ENCODE measurements at regions not wholly inside any gene's neighbourhood (a gene's known extent, or its start where the extent isn't known, plus 50 kb on each side); places are given as distances from the start of the nearest gene placed in this dataset.
"Not testable (repeated sequence)": the region's sequence is repeated elsewhere in the genome, so short reads cannot be mapped to it uniquely, and the experiment has no call there.

GRCh38 chr11:96543177-96543576 is 153.4 kb downstream of the JRKL start:
- WGBS (ENCODE audit: low lambda C conversion rate), result 13% methylated on average over 3 of the region's 3 CpGs
- Histone ChIP-seq H3K4me1 (ENCODE audit: control insufficient read depth in 1 of 2, insufficient read depth in 2 of 2, low read depth in 1 of 2, low read length in 1 of 2) (no peaks in the 10 kb centered on the region; a peak in 1 of 4 replicates), H3K27me3 (ENCODE audit: insufficient read depth) (no peaks in the 10 kb centered on the region), H3F3A (replicated peaks; ENCODE audit: insufficient read depth) (peaks cover 8% of the 10 kb centered on the region), H3K9ac (no peak overlapping the region), H4K20me1 (ENCODE audit: insufficient read depth) (no peaks in the 10 kb centered on the region), H3K79me2 (ENCODE audit: insufficient read depth) (no peaks in the 10 kb centered on the region), H3K27ac (ENCODE audit: low read depth in 2 of 2, low read length in 1 of 2) (no peak overlapping the region), H3K9me2 (no peaks in the 10 kb centered on the region), H3K36me3 (replicated peaks in 1 of 2; ENCODE audit: control insufficient read depth in 1 of 2, insufficient read depth in 2 of 2, low read length in 1 of 2) (no peaks in the 10 kb centered on the region), H3K4me2 (no peak overlapping the region), H3K4me3 (ENCODE audit: low read depth in 2 of 2, low read length in 1 of 2) (no peak overlapping the region), H2AFZ (ENCODE audit: low read depth) (no peak overlapping the region; the same call in 1 of the 2 replicates), H3K9me3 (no peaks in the 10 kb centered on the region)
- CTCF ChIA-PET, result no interaction called here
- no peak for TF ChIP-seq TAF1 (IDR thresholded peaks at IDR 0.05; ENCODE audit: borderline replicate concordance, low read depth, low read length)
- TF ChIP-seq MXI1 (IDR thresholded peaks at IDR 0.05; ENCODE audit: low read depth, low read length), result no peak
- TF ChIP-seq SIN3A (IDR thresholded peaks at IDR 0.05; ENCODE audit: borderline replicate concordance, low read depth, low read length), result no peak
- TF ChIP-seq FOXJ3 (CRISPR knock-in tag; IDR thresholded peaks at IDR 0.05), result no peak
- TF ChIP-seq NRF1 (IDR thresholded peaks at IDR 0.05; ENCODE audit: low read depth, low read length), result no peak
- TF ChIP-seq ZBTB33 (IDR thresholded peaks at IDR 0.05; ENCODE audit: borderline replicate concordance, low read depth), result no peak
- no peak for TF ChIP-seq JUND (IDR thresholded peaks at IDR 0.05)
- no peak for TF ChIP-seq GATA2 (CRISPR knock-in tag; IDR thresholded peaks at IDR 0.05)
- TF ChIP-seq, protein P1, sequence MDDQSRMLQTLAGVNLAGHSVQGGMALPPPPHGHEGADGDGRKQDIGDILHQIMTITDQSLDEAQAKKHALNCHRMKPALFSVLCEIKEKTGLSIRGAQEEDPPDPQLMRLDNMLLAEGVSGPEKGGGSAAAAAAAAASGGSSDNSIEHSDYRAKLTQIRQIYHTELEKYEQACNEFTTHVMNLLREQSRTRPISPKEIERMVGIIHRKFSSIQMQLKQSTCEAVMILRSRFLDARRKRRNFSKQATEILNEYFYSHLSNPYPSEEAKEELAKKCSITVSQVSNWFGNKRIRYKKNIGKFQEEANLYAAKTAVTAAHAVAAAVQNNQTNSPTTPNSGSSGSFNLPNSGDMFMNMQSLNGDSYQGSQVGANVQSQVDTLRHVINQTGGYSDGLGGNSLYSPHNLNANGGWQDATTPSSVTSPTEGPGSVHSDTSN (IDR thresholded peaks at IDR 0.05), result no peak
- TF ChIP-seq RCOR1 (IDR thresholded peaks at IDR 0.05; ENCODE audit: low read length), result no peak
- no peak for TF ChIP-seq FOXM1 (IDR thresholded peaks at IDR 0.05; ENCODE audit: low read depth)
- TF ChIP-seq YY1 (IDR thresholded peaks at IDR 0.05; ENCODE audit: low read depth), result no peak
- TF ChIP-seq FOSL2 (IDR thresholded peaks at IDR 0.05; ENCODE audit: borderline replicate concordance, low read depth), result no peak
- TF ChIP-seq RFX5 (IDR thresholded peaks at IDR 0.05; ENCODE audit: low read length), result no peak
- TF ChIP-seq RXRA (IDR thresholded peaks at IDR 0.05; ENCODE audit: borderline replicate concordance, low read depth), result no peak
- TF ChIP-seq RAD21 (IDR thresholded peaks at IDR 0.05; ENCODE audit: low read length), result no peak
- DNase-seq, result no peak
- POLR2A ChIA-PET, result no interaction called here

DNA sequence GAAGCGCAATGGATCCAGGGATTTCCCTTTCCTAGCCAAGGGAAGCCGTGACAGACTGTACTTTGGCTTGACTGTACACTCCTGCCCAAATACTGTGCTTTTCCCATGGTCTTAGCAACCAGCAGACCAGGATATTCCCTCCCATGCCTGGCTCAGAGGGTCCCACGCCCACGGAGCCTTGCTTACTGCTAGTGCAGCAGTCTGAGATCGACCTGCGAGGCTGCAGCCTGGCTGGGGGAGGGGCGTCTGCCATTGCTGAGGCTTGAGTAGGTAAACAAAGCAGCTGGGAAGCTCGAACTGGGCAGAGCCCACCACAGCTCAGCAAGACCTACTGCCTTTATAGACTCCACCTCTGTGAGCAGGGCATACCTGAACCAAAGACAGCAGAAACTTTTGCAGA is 155.4 kb downstream of the JRKL start:
- H3K4me1 ChIP-seq (ENCODE audit: control insufficient read depth in 1 of 2, insufficient read depth in 2 of 2, low read depth in 1 of 2, low read length in 1 of 2); H3K36me3 ChIP-seq (replicated peaks in 1 of 2; ENCODE audit: control insufficient read depth in 1 of 2, insufficient read depth in 2 of 2, low read length in 1 of 2); DNase-seq; H3K9ac ChIP-seq; H3K79me2 ChIP-seq (ENCODE audit: insufficient read depth); POLR2A ChIA-PET; H3K9me2 ChIP-seq; H3K9me3 ChIP-seq; H2AFZ ChIP-seq (ENCODE audit: low read depth); H3K4me3 ChIP-seq (ENCODE audit: low read depth in 2 of 2, low read length in 1 of 2); H3K27me3 ChIP-seq (ENCODE audit: insufficient read depth); H4K20me1 ChIP-seq (ENCODE audit: insufficient read depth); CTCF ChIA-PET; H3K4me2 ChIP-seq; H3F3A ChIP-seq (replicated peaks; ENCODE audit: insufficient read depth); H3K27ac ChIP-seq (ENCODE audit: low read depth in 2 of 2, low read length in 1 of 2): not testable (repeated sequence)
- WGBS (ENCODE audit: low lambda C conversion rate), result 26% methylated on average over 4 of the region's 8 CpGs

Data from SK-N-SH (cell line).